Mesendoderm (in vitro differentiated cells): ENCODE measurements at regions not wholly inside any gene's neighbourhood (a gene's known extent, or its start where the extent isn't known, plus 50 kb on each side); places are given as distances from the start of the nearest gene placed in this dataset.
"Not testable (repeated sequence)": the region's sequence is repeated elsewhere in the genome, so short reads cannot be mapped to it uniquely, and the experiment has no call there.

Source experiments
- DNase-seq: peaks from one replicate; pipeline ENCODE4 v3.0.0; 2013
- H2AK5ac ChIP-seq: 2 replicates; pipeline ENCODE4 v1.6.1; 2013; ENCODE audit warnings: low read length, inconsistent platforms
- H2BK120ac ChIP-seq: 2 replicates; pipeline ENCODE4 v1.6.1; 2013; ENCODE audit warnings: low read depth, mild to moderate bottlenecking, low read length, moderate library complexity, mixed read lengths
- H2BK15ac ChIP-seq: replicated peaks from 2 replicates; pipeline ENCODE4 v1.6.1; 2013; ENCODE audit warnings: low read depth, mild to moderate bottlenecking, moderate library complexity
- H2BK5ac ChIP-seq: 2 replicates; pipeline ENCODE4 v1.6.1; 2013; ENCODE audit warnings: low read length, inconsistent platforms
- H3K18ac ChIP-seq: 2 replicates; pipeline ENCODE4 v1.6.1; 2013; ENCODE audit warnings: mild to moderate bottlenecking, low read length, mixed read lengths
- H3K23ac ChIP-seq: one replicate; pipeline ENCODE4 v1.6.1; 2013; ENCODE audit warnings: low read length
- H3K27ac ChIP-seq: 2 replicates; pipeline ENCODE4 v1.5.1; 2013; ENCODE audit warnings: low read depth, mild to moderate bottlenecking, inconsistent platforms, low read length, moderate library complexity
- H3K27me3 ChIP-seq: 2 replicates; pipeline ENCODE4 v1.6.1; 2013; ENCODE audit warnings: low read length, control low read depth, mild to moderate bottlenecking, inconsistent platforms; ENCODE audit not compliant: insufficient read depth, poor library complexity
- H3K36me3 ChIP-seq: 2 replicates; pipeline ENCODE4 v1.6.1; 2013; ENCODE audit warnings: low read length, inconsistent platforms; ENCODE audit not compliant: control insufficient read depth, insufficient read depth
- H3K4ac ChIP-seq: one replicate; pipeline ENCODE4 v1.6.1; 2013; ENCODE audit warnings: low read depth, mild to moderate bottlenecking, low read length, moderate library complexity
- H3K4me1 ChIP-seq: 2 replicates; pipeline ENCODE4 v1.6.1; 2013; ENCODE audit warnings: low read depth, low read length, inconsistent platforms; ENCODE audit not compliant: control insufficient read depth
- H3K4me2 ChIP-seq: 2 replicates; pipeline ENCODE4 v1.6.1; 2013; ENCODE audit warnings: low read length
- H3K4me3 ChIP-seq: 2 replicates; pipeline ENCODE4 v1.5.1; 2013; ENCODE audit warnings: mild to moderate bottlenecking, low read length
- H3K56ac ChIP-seq: one replicate; pipeline ENCODE4 v1.6.1; 2013; ENCODE audit warnings: low read length
- H3K79me1 ChIP-seq: 2 replicates; pipeline ENCODE4 v1.6.1; 2013; ENCODE audit warnings: low read length, inconsistent platforms
- H3K79me2 ChIP-seq: 2 replicates; pipeline ENCODE4 v1.6.1; 2013; ENCODE audit warnings: mild to moderate bottlenecking, low read length; ENCODE audit not compliant: control insufficient read depth, insufficient read depth
- H3K9ac ChIP-seq: 2 replicates; pipeline ENCODE4 v1.6.1; 2013; ENCODE audit warnings: low read length, inconsistent platforms
- H4K5ac ChIP-seq: one replicate; pipeline ENCODE4 v1.6.1; 2013; ENCODE audit warnings: low read length
- H4K8ac ChIP-seq: one replicate; pipeline ENCODE4 v1.6.1; 2013; ENCODE audit warnings: low read depth, mild to moderate bottlenecking, control low read depth, low read length, moderate library complexity
- WGBS: extraction: QIAGEN DNeasy Blood & Tissue Kit; methylation state at CpG from one replicate; pipeline ENCODE4 v1.1.7; 2013; ENCODE audit warnings: low lambda C conversion rate, missing lambda C conversion rate; ENCODE audit not compliant: insufficient coverage; ENCODE audit errors: extremely low coverage; 5-methylcytosine and 5-hydroxymethylcytosine counted together

DNA sequence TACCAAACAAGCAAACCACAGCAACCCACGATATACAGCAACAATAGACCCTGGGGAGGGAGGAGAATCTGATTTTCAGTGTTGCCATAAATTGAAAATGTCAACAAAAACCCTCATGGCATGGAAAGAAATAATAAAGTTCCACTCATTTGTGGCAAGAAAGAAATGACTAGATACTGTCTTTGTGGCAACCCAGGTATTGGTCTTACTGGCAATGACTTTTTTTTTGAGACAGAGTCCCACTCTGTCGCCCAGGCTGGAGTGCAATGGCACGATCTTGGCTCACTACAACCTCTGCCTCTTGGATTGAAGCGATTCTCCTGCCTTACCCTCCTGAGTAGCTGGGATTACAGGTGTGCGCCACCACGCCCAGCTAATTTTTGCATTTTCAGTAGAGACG, 204.0 kb downstream of the NPIPA7 start:
- H3K56ac ChIP-seq, H3K79me1 ChIP-seq, H3K4ac ChIP-seq, H3K27me3 ChIP-seq, H3K18ac ChIP-seq, H3K27ac ChIP-seq, H3K4me2 ChIP-seq, H3K36me3 ChIP-seq, H2BK15ac ChIP-seq, H3K79me2 ChIP-seq, H2BK120ac ChIP-seq, H3K9ac ChIP-seq, H4K8ac ChIP-seq, DNase-seq, H2BK5ac ChIP-seq, H4K5ac ChIP-seq, H2AK5ac ChIP-seq, H3K23ac ChIP-seq, H3K4me3 ChIP-seq, H3K4me1 ChIP-seq: not testable (repeated sequence)
- no CpG with 5 or more reads among the region's 7 CpGs for WGBS

DNA sequence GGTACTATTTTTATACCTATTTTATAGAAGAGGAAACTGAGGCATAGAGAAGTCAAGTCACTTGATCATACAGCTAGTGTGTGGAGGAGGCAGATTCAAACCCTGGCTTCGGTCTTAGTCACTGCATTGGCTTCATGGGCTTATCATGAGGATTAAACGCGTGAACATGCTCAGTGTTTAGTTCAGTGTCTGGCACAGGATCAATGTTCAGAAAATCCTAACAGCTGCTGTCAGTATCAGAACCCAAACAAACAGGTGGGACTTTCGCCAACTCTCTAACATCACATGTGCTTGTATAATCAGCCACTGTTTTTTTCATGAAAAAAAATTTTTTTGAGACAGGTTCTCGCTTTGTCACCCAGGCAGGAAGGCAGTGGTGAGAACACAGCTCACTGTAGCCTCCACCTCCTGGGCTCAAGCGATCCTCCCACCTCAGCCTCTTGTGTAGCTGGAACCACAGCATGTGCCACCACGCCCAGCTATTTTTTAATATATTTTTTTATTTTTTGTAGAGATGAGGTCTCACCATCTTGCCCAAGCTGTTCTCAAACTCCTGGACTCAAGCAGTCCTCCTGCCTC, 207.2 kb downstream of the NPIPA7 start:
- H3K4ac ChIP-seq, H3K27me3 ChIP-seq, H3K36me3 ChIP-seq, DNase-seq, H3K18ac ChIP-seq, H3K23ac ChIP-seq, H2BK5ac ChIP-seq, H3K56ac ChIP-seq, H3K4me1 ChIP-seq, H3K79me1 ChIP-seq, H4K8ac ChIP-seq, H2BK120ac ChIP-seq, H2BK15ac ChIP-seq, H3K4me2 ChIP-seq, H3K4me3 ChIP-seq, H4K5ac ChIP-seq, H3K9ac ChIP-seq, H3K27ac ChIP-seq, H3K79me2 ChIP-seq, H2AK5ac ChIP-seq: not testable (repeated sequence)
- no CpG with 5 or more reads among the region's 7 CpGs for WGBS

GRCh38 chr16:16586969-16587368, 208.0 kb downstream of the NPIPA7 start:
- not testable (repeated sequence) for H3K27me3 ChIP-seq, H3K79me2 ChIP-seq

DNA sequence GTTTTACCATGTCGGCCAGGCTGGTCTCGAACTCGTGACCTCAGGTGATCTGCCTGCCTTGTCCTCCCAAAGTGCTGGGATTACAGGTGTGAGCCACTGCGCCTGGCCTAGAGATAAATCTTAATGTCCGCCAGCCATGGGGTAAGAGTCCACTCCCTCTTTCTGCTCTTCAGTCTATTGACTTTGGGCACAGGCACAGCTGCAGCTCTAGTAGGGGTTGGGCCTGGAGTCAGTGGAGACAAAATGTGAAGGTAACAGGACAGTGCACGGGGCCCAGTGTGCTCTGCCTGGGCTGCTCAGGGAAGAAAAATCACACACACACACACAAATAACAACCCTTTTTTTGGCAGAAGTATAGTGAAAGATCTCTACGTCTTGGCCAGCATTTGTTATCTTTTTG, 209.5 kb downstream of the NPIPA7 start:
- not testable (repeated sequence) for H3K36me3 ChIP-seq, H2BK120ac ChIP-seq, H4K8ac ChIP-seq, H2BK5ac ChIP-seq, H2BK15ac ChIP-seq, H3K23ac ChIP-seq, H3K79me2 ChIP-seq, H3K9ac ChIP-seq, H3K18ac ChIP-seq, H3K56ac ChIP-seq, H3K79me1 ChIP-seq, H3K4me1 ChIP-seq, H2AK5ac ChIP-seq, H4K5ac ChIP-seq, H3K4me3 ChIP-seq, H3K27ac ChIP-seq, H3K4me2 ChIP-seq, H3K27me3 ChIP-seq, H3K4ac ChIP-seq, DNase-seq
- WGBS: no CpG with 5 or more reads among the region's 7 CpGs

More at GRCh38 chr16:16586969-16587368, 208.0 kb downstream of the NPIPA7 start:
- not testable (repeated sequence) for H3K18ac ChIP-seq, H3K36me3 ChIP-seq, H2AK5ac ChIP-seq, H3K27ac ChIP-seq, H3K79me1 ChIP-seq, H3K4me1 ChIP-seq, H2BK15ac ChIP-seq, H2BK5ac ChIP-seq, H3K23ac ChIP-seq, H2BK120ac ChIP-seq, H3K4me3 ChIP-seq, H3K56ac ChIP-seq, DNase-seq, H4K8ac ChIP-seq, H4K5ac ChIP-seq, H3K4ac ChIP-seq, H3K9ac ChIP-seq, H3K4me2 ChIP-seq
- no CpG with 5 or more reads among the region's 6 CpGs for WGBS

DNA sequence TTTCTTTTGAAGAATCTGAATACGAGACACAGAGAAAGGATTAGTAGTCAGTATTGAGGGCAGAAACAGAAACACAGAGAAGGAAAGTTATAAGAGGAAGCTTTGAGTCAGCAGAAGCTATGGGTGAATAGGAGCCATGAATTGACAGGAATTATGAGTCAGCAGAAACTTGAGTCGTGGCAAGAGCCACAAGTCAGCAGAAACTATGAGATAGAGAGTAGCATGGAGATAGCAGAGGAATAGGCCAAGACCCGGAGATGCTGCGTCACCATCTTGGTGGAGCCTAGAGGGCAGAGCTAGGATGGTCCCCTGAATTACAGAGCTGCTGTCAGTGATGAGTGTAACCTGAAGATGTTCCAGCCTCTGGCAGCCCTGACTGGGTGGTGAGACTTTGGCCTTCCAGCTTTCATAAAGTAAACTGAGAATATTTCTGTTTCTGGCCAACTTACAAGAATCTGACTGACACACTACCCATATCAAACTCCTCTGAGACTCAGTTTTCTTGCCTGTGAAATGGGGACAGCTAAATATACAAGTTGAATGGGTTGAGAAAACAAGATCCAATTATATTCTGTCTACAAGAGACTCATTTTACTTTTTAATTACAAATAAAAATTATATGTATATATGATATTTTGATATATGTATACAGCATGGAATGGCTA, 211.8 kb downstream of the NPIPA7 start:
- not testable (repeated sequence) for H3K4me1 ChIP-seq, H3K56ac ChIP-seq, H3K79me2 ChIP-seq, H3K27ac ChIP-seq, H3K27me3 ChIP-seq, H3K18ac ChIP-seq, H3K4me3 ChIP-seq, H2BK15ac ChIP-seq, H3K23ac ChIP-seq, H3K9ac ChIP-seq, H2AK5ac ChIP-seq, H2BK120ac ChIP-seq, H3K36me3 ChIP-seq, H4K8ac ChIP-seq, H3K79me1 ChIP-seq, DNase-seq, H2BK5ac ChIP-seq, H3K4ac ChIP-seq, H3K4me2 ChIP-seq, H4K5ac ChIP-seq
- no CpG with 5 or more reads among the region's 4 CpGs for WGBS
